GM12878 (cell line): ENCODE measurements at regions not wholly inside any gene's neighbourhood (a gene's known extent, or its start where the extent isn't known, plus 50 kb on each side); places are given as distances from the start of the nearest gene placed in this dataset.

ENCODE experiments used
- ATAC-seq: fragments of 200-7000 bp; cut with Tn5 transposase; 3 replicates; pipeline ENCODE4 v1.9.1; 2020; ENCODE audit warnings: mild to moderate bottlenecking, moderate library complexity
- BruUV-seq: library from RNA; stranded (reverse); fragments of 400-500 nt; replicated peaks from 2 replicates; lab custom pipeline; 2021; lab: Mats Ljungman, UMichigan
- CTCF ChIA-PET: fragments of 300-600 bp; sonication (Branson Sonifier 250); formaldehyde crosslinking; extraction: SDS; loops from one replicate; lab custom pipeline; 2021; ENCODE audit warnings: inconsistent platforms; lab: Yijun Ruan, JAX
- POLR2A ChIA-PET: fragments of 350-600 bp; formaldehyde crosslinking; extraction: SDS; loops from one replicate; lab custom pipeline; 2021; ENCODE audit warnings: inconsistent platforms; lab: Charles Lee
- RAD21 ChIA-PET: fragments of 300-600 bp; sonication (Branson Sonifier 250); formaldehyde crosslinking; loops from one replicate; lab custom pipeline; 2023; ENCODE audit warnings: antibody characterized with exemption; ENCODE audit not compliant: unreplicated experiment; lab: Charles Lee
- SMC1A ChIA-PET: fragments of 300-600 bp; sonication (Branson Sonifier 250); formaldehyde crosslinking; loops from one replicate; lab custom pipeline; 2023; ENCODE audit not compliant: unreplicated experiment, uncharacterized antibody; lab: Charles Lee
- DNase-seq: peaks from one replicate; pipeline ENCODE4 v3.0.0-alpha.2; 2011; ENCODE audit warnings: low read depth, low spot score
- FAIRE-seq: peaks from 3 replicates; lab custom pipeline; 2011; peaks lifted over from hg19 to GRCh38; lab: Jason Lieb, UNC
- H2AFZ ChIP-seq: 2 replicates; pipeline ENCODE4 v1.6.0; 2011; ENCODE audit warnings: low read depth, low read length, control low read depth; ENCODE audit not compliant: control insufficient read depth
- H3K27ac ChIP-seq: 2 replicates; pipeline ENCODE4 v1.5.1; 2011; ENCODE audit warnings: control low read depth; ENCODE audit not compliant: control insufficient read depth, insufficient read depth
- H3K27me3 ChIP-seq, 2 experiments: replicated peaks in 1 of 2; 2 replicates each; pipeline versions ENCODE4 v1.6.0 to v1.6.1; 2011; ENCODE audit warnings: low read length in 1 of 2; ENCODE audit not compliant: control insufficient read depth in 2 of 2, insufficient read depth in 2 of 2
- H3K36me3 ChIP-seq, 2 experiments: 2 replicates each; pipeline ENCODE4 v1.5.1; 2011; ENCODE audit warnings: low read length in 1 of 2; ENCODE audit not compliant: control insufficient read depth in 2 of 2, insufficient read depth in 2 of 2
- H3K4me1 ChIP-seq: 2 replicates; pipeline ENCODE4 v1.6.1; 2011; ENCODE audit warnings: mild to moderate bottlenecking, low read length, moderate library complexity, mixed read lengths; ENCODE audit not compliant: control insufficient read depth, insufficient read depth
- H3K4me2 ChIP-seq: 2 replicates; pipeline ENCODE4 v1.6.0; 2011; ENCODE audit warnings: control low read depth; ENCODE audit not compliant: control insufficient read depth, insufficient read depth
- H3K4me3 ChIP-seq: fragments of 200-600 bp; sonication (generic); 2 replicates; pipeline ENCODE4 v1.5.1; 2016
- H3K79me2 ChIP-seq: 2 replicates; pipeline ENCODE4 v1.6.0; 2011; ENCODE audit warnings: low read length; ENCODE audit not compliant: control insufficient read depth, insufficient read depth
- H3K9ac ChIP-seq: 2 replicates; pipeline ENCODE4 v1.8.0; 2011; ENCODE audit warnings: low read length, control low read depth, mixed read lengths; ENCODE audit not compliant: control insufficient read depth, insufficient read depth
- H3K9me3 ChIP-seq: replicated peaks from 3 replicates; pipeline ENCODE4 v1.5.1; 2011; ENCODE audit warnings: mild to moderate bottlenecking, low read length; ENCODE audit not compliant: control insufficient read depth, insufficient read depth
- H4K20me1 ChIP-seq: 2 replicates; pipeline ENCODE4 v1.6.0; 2011; ENCODE audit not compliant: control insufficient read depth, insufficient read depth
- CBX3 ChIP-seq: fragments of 200-600 bp; sonication (generic); IDR thresholded peaks from 2 replicates; pipeline ENCODE4 v1.6.1; 2016; ENCODE audit warnings: low read depth, borderline replicate concordance
- FOXM1 ChIP-seq: IDR thresholded peaks from 2 replicates; pipeline ENCODE4 v1.6.1; 2012; ENCODE audit warnings: low read depth, mild to moderate bottlenecking, inconsistent platforms, low read length, moderate library complexity
- HDGF ChIP-seq: fragments of 450-650 bp; IDR thresholded peaks from 2 replicates; pipeline ENCODE4 v1.6.1; 2016; ENCODE audit warnings: antibody characterized with exemption
- IKZF1 ChIP-seq: fragments of 450-650 bp; conservative IDR thresholded peaks from 2 replicates; pipeline ENCODE4 v1.6.1; 2017; ENCODE audit warnings: antibody characterized with exemption, mild to moderate bottlenecking
- KLF5 ChIP-seq: fragments of 450-650 bp; IDR thresholded peaks from 2 replicates; pipeline ENCODE4 v1.6.1; 2014; ENCODE audit warnings: mild to moderate bottlenecking; ENCODE audit not compliant: partially characterized antibody
- LARP7 ChIP-seq: fragments of 450-650 bp; IDR thresholded peaks from 2 replicates; pipeline ENCODE4 v1.6.1; 2017; ENCODE audit warnings: mild to moderate bottlenecking
- MYB ChIP-seq: fragments of 150-350 bp; IDR thresholded peaks from 2 replicates; pipeline ENCODE4 v1.6.1; 2014; ENCODE audit warnings: mild to moderate bottlenecking, low read depth, low read length, borderline replicate concordance
- NFYB ChIP-seq: IDR thresholded peaks from 2 replicates; pipeline ENCODE4 v1.6.1; 2011; ENCODE audit warnings: low read depth, mild to moderate bottlenecking, low read length, improper control_type of control experiment, moderate library complexity; ENCODE audit not compliant: insufficient read depth
- NR2C1 ChIP-seq: fragments of 450-650 bp; IDR thresholded peaks from 2 replicates; pipeline ENCODE4 v1.6.1; 2017; ENCODE audit warnings: antibody characterized with exemption, mild to moderate bottlenecking, moderate library complexity
- POLR2AphosphoS2 ChIP-seq: IDR thresholded peaks from 2 replicates; pipeline ENCODE4 v1.6.1; 2011; ENCODE audit warnings: low read depth, mild to moderate bottlenecking, low read length, improper control_type of control experiment, moderate library complexity
- POU2F2 ChIP-seq: IDR thresholded peaks from 3 replicates; pipeline ENCODE4 v1.6.1; 2011; ENCODE audit warnings: low read depth, mild to moderate bottlenecking, low read length, borderline replicate concordance
- RFX5 ChIP-seq: IDR thresholded peaks from 2 replicates; pipeline ENCODE4 v1.6.1; 2011; ENCODE audit warnings: low read depth, low read length, improper control_type of control experiment
- SMAD1 ChIP-seq: fragments of 450-650 bp; IDR thresholded peaks from 2 replicates; pipeline ENCODE4 v1.6.1; 2018; ENCODE audit warnings: mild to moderate bottlenecking, low read depth; ENCODE audit not compliant: partially characterized antibody
- SP1 ChIP-seq: IDR thresholded peaks from one replicate; pipeline ENCODE4 v1.6.1; 2011; ENCODE audit warnings: low read depth, low read length
- SPI1 ChIP-seq: IDR thresholded peaks from 2 replicates; pipeline ENCODE4 v1.6.1; 2011; ENCODE audit warnings: low read depth, mild to moderate bottlenecking, low read length, moderate library complexity, borderline replicate concordance; ENCODE audit not compliant: insufficient read depth
- ZNF384 ChIP-seq: IDR thresholded peaks from 2 replicates; pipeline ENCODE4 v1.6.1; 2012; ENCODE audit warnings: low read depth, mild to moderate bottlenecking, low read length, improper control_type of control experiment, borderline replicate concordance
- WGBS: methylation state at CpG from one replicate; pipeline ENCODE4 v1.1.6; 2016; ENCODE audit warnings: low lambda C conversion rate; ENCODE audit not compliant: insufficient replicate concordance, insufficient coverage; ENCODE audit errors: missing lambda C conversion rate; 5-methylcytosine and 5-hydroxymethylcytosine counted together
- in situ Hi-C: fragments of 300-500 bp; cut with MboI; formaldehyde crosslinking; loops from 9 replicates; pipeline ENCODE4 v1.14.3; 2018; ENCODE audit warnings: mixed read lengths
- intact Hi-C: fragments of 100-400 bp; cut with micrococcal nuclease; formaldehyde crosslinking; loops from one replicate; pipeline ENCODE4 v1.14.2; 2022; ENCODE audit not compliant: unreplicated experiment
- TF ChIP-seq, protein P1 (sequence below): fragments of 450-650 bp; IDR thresholded peaks from 2 replicates; pipeline ENCODE4 v1.6.1; 2016; ENCODE audit warnings: mild to moderate bottlenecking
- TF ChIP-seq, protein P2 (sequence below): fragments of 450-650 bp; formaldehyde crosslinking; IDR thresholded peaks from 2 replicates; pipeline ENCODE4 v1.4.0; 2020; ENCODE audit warnings: mild to moderate bottlenecking, moderate library complexity

DNA sequence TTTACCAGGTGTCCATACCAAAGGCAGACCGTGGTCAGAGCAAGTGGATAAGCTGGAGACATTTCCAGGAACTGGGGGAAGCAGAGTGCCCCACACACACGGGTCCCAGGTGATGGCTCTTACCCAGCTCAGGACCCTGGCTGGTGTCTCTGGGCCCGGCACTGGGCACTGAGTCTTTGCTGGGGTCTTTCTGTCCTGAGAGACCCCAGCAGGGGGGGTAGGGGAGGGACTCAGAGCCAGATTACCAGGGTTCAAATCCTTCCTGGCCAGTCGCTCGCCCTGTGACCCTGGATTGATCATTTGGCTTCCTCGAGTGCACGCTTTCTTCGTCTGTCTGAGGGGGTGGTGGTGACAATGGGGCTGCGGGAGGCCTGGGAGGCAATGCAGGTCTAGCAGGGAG is 95.7 kb downstream of the PLXNA1 start:
- CTCF ChIA-PET = no interaction called here

DNA sequence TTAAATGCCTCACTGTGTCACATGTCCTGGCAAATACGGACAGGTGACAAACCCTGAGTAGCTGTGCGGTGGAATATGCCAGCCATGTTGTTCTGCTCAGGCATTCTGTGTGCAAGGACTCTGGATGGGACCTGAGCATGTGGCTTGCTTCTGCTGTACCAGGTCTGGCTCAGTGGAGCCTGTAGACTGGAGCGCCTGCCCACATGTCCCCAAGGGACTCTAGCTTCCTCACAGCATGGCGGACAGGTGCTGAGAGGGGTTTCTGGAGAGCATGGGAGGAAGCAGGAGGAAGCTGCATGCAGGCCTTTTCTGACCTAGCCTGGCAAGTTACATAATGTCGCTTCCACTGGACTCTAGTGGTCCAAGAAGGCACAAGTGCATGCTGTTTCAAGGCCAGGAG is 96.3 kb downstream of the PLXNA1 start:
- intact Hi-C loops = no loop called here
- in situ Hi-C loops = no loop called here
- TF ChIP-seq FOXM1 (no peak), IKZF1 (no peak), POLR2AphosphoS2 (no peak), SMAD1 (no peak), SPI1 (no peak), CBX3 (no peak), POU2F2 (no peak), SP1 (no peak), LARP7 (no peak), ZNF384 (no peak)
- TF ChIP-seq, protein P1, sequence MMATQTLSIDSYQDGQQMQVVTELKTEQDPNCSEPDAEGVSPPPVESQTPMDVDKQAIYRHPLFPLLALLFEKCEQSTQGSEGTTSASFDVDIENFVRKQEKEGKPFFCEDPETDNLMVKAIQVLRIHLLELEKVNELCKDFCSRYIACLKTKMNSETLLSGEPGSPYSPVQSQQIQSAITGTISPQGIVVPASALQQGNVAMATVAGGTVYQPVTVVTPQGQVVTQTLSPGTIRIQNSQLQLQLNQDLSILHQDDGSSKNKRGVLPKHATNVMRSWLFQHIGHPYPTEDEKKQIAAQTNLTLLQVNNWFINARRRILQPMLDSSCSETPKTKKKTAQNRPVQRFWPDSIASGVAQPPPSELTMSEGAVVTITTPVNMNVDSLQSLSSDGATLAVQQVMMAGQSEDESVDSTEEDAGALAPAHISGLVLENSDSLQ = no peak
- TF ChIP-seq, protein P2, sequence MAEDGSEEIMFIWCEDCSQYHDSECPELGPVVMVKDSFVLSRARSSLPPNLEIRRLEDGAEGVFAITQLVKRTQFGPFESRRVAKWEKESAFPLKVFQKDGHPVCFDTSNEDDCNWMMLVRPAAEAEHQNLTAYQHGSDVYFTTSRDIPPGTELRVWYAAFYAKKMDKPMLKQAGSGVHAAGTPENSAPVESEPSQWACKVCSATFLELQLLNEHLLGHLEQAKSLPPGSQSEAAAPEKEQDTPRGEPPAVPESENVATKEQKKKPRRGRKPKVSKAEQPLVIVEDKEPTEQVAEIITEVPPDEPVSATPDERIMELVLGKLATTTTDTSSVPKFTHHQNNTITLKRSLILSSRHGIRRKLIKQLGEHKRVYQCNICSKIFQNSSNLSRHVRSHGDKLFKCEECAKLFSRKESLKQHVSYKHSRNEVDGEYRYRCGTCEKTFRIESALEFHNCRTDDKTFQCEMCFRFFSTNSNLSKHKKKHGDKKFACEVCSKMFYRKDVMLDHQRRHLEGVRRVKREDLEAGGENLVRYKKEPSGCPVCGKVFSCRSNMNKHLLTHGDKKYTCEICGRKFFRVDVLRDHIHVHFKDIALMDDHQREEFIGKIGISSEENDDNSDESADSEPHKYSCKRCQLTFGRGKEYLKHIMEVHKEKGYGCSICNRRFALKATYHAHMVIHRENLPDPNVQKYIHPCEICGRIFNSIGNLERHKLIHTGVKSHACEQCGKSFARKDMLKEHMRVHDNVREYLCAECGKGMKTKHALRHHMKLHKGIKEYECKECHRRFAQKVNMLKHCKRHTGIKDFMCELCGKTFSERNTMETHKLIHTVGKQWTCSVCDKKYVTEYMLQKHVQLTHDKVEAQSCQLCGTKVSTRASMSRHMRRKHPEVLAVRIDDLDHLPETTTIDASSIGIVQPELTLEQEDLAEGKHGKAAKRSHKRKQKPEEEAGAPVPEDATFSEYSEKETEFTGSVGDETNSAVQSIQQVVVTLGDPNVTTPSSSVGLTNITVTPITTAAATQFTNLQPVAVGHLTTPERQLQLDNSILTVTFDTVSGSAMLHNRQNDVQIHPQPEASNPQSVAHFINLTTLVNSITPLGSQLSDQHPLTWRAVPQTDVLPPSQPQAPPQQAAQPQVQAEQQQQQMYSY (CRISPR knock-in tag) = no peak

More for the DNA sequence above, 95.7 kb downstream of the PLXNA1 start:
- intact Hi-C loops = no loop called here
- no peak overlapping the region for H3K4me3 ChIP-seq
- peaks cover 0 to 3% of the 10 kb centered on the region in 2 experiments; a peak in 1 of 4 replicates for H3K27me3 ChIP-seq
- ATAC-seq (no peak), DNase-seq (no peak), FAIRE-seq (no peak)
- in situ Hi-C loops = no loop called here
- TF ChIP-seq KLF5 (no peak), MYB (no peak), RFX5 (no peak), NR2C1 (no peak), HDGF (no peak), NFYB (no peak)
- BruUV-seq = no TSS peak
- H3K79me2 ChIP-seq = no peaks in the 10 kb centered on the region
- ChIA-PET POLR2A (no interaction called here), SMC1A (no interaction called here), RAD21 (no interaction called here)
- no peak overlapping the region for H3K4me2 ChIP-seq
- H3K9ac ChIP-seq = no peak overlapping the region
- 36% methylated on average over 9 of the region's 9 CpGs for WGBS
- no peaks in the 10 kb centered on the region for H3K36me3 ChIP-seq
- no peak overlapping the region for H2AFZ ChIP-seq
- H4K20me1 ChIP-seq = no peaks in the 10 kb centered on the region
- no peak overlapping the region for H3K27ac ChIP-seq
- peaks cover 12% of the 10 kb centered on the region for H3K4me1 ChIP-seq
- H3K9me3 ChIP-seq = peaks cover 4% of the 10 kb centered on the region; the same call in 1 of the 3 replicates

More for the DNA sequence above, 96.3 kb downstream of the PLXNA1 start:
- ChIA-PET RAD21 (no interaction called here), CTCF (no interaction called here), SMC1A (interaction anchor here (1.1 kb wide), 1 partner anchor 18 kb away, joined by 3 read pairs; no protein-coding TSS in a partner anchor), POLR2A (no interaction called here)
- no peak overlapping the region for H3K4me2 ChIP-seq
- no peaks in the 10 kb centered on the region for H3K36me3 ChIP-seq
- H3K9me3 ChIP-seq = peaks cover 4% of the 10 kb centered on the region; the same call in 1 of the 3 replicates
- H3K4me3 ChIP-seq = no peak overlapping the region
- WGBS = 1% methylated on average over 5 of the region's 5 CpGs
- DNase-seq = no peak
- no TSS peak for BruUV-seq
- no peaks in the 10 kb centered on the region for H3K79me2 ChIP-seq
- peaks cover 12% of the 10 kb centered on the region for H3K4me1 ChIP-seq
- H3K9ac ChIP-seq = no peak overlapping the region
- peaks cover 0 to 3% of the 10 kb centered on the region in 2 experiments; a peak in 1 of 4 replicates for H3K27me3 ChIP-seq
- FAIRE-seq = no peak
- H3K27ac ChIP-seq = no peak overlapping the region
- ATAC-seq = no peak
- no peaks in the 10 kb centered on the region for H4K20me1 ChIP-seq
- no peak overlapping the region for H2AFZ ChIP-seq
